ENCODE measurements at regions not wholly inside any gene's neighbourhood (a gene's known extent, or its start where the extent isn't known, plus 50 kb on each side); places are given as distances from the start of the nearest gene placed in this dataset.

- Histone ChIP-seq H3K27ac (no peak overlapping the region), H3K4me3 (no peak overlapping the region), H3K27me3 (peaks cover 0 to 3% (median 0%) of the 10 kb centered on the region in 3 donors), H3K9me3 (no peaks in the 10 kb centered on the region), H3K36me3 (no peaks in the 10 kb centered on the region), H3K4me1 (no peaks in the 10 kb centered on the region)
- no peak for DNase-seq
- ATAC-seq, result no peak
- in situ Hi-C loops (cut with MboI; ENCODE audit: low sequenced_read_pairs in 4 of 4) (no loop called here), intact Hi-C loops (cut with DNase I; ENCODE audit: low total_unique reads) (no loop called here)
- TF ChIP-seq POLR2A (IDR thresholded peaks at IDR 0.05) (no peak), CTCF (IDR thresholded peaks at IDR 0.05 in 4 of 5, conservative IDR thresholded peaks at IDR 0.05 in 1 of 5) (no peak)
Observed at GRCh38 chr2:128448331-128449225, 129.9 kb upstream of the HS6ST1 start.

DNA sequence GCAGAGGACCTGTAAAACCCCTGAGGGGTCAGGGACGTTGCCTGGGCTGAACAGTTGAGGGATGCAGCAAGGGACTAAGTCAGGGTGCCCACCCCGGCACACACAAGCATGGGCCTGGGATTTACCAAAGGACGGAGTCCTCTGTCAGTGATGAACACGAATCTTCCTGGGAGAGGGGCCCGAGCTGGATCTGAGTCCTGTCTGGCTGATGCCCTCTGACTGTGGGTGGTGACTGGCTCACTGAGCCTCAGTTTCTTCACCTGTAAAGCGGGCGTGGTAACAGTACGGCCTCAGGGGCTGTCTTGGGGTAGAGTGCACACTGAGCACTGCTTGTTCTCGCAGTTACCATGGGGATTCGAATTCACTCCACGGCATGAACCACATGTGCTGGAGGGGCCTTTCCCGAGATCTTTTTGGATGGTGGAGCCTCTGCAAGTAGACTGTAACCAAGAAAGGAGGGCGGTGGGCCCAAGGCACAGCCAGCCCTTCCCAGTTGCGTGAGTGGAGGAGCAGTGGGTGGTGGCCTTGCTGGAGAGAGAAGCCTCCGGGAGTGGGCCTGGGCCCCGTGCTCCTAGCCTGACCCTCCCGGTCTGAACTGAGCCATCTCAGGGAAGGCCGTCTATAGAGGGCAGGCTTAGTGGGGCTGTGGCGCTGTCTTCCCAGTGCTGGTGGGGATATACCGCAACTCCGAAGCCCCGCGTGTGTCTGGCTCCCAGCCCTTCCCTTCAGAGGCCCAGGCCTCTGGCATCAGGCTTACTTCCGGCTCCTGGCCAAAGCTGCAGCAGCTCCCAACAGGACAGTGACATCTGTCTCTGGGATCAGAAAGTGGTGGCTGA, 130.8 kb upstream of the HS6ST1 start:
- no peak overlapping the region for H3K27ac ChIP-seq
- in situ Hi-C loops (cut with MboI; ENCODE audit: low sequenced_read_pairs in 4 of 4) (no loop called here), intact Hi-C loops (cut with DNase I; ENCODE audit: low total_unique reads) (no loop called here)
- H3K4me1 ChIP-seq, result no peaks in the 10 kb centered on the region
- H3K36me3 ChIP-seq, result no peaks in the 10 kb centered on the region
- no peak for TF ChIP-seq POLR2A (IDR thresholded peaks at IDR 0.05)
- TF ChIP-seq CTCF (IDR thresholded peaks at IDR 0.05 in 4 of 5, conservative IDR thresholded peaks at IDR 0.05 in 1 of 5), result no peak
- peaks cover 0 to 3% (median 0%) of the 10 kb centered on the region in 3 donors for H3K27me3 ChIP-seq
- DNase-seq (no peak), ATAC-seq (no peak)
- no peaks in the 10 kb centered on the region for H3K9me3 ChIP-seq
- no peak overlapping the region for H3K4me3 ChIP-seq

DNA sequence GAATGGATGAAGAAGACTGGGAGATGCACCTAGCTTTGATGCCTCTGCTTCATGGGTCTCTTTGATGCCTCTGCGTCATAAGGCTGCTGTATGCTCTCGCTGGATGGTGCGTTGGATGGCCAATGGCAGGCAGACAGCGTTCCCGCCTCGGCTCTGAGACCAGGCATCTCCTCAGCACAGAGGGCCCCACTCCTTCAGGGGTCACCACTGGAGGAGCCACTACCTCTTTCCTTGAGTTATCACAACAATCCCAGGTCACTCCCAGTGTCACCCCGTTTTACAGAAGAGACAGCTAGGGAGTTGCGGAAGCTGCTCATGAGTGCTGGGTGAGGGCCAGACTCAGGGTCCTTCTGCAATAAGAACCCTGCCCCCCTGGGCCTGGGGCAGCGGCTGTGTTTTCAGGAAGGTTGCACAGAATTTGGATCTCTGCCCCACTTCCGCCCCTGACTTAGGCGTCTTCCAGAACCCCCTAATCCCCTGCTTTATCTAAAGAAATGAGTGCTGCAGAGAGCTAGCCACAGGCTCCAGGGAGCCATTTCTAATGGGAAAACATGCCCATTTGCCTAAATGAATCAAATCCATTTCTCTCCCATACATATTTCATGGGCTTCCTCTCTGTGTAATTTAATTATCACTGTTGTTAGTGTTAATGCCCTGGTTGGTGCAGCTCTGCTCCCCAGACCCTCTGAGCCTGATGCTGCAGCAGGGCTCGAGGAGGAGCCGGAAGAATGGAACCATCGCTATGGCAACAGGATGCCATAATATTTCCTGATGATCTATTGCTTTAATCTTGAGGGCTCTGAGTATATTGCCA, 131.8 kb upstream of the HS6ST1 start:
- Histone ChIP-seq H3K27ac (no peak overlapping the region), H3K9me3 (no peaks in the 10 kb centered on the region), H3K4me1 (no peaks in the 10 kb centered on the region), H3K36me3 (no peaks in the 10 kb centered on the region), H3K27me3 (peaks cover 0 to 3% (median 0%) of the 10 kb centered on the region in 3 donors), H3K4me3 (no peak overlapping the region)
- in situ Hi-C loops (cut with MboI; ENCODE audit: low sequenced_read_pairs in 4 of 4) (no loop called here), intact Hi-C loops (cut with DNase I; ENCODE audit: low total_unique reads) (no loop called here)
- DNase-seq (no peak), ATAC-seq (no peak)
- TF ChIP-seq CTCF (IDR thresholded peaks at IDR 0.05 in 4 of 5, conservative IDR thresholded peaks at IDR 0.05 in 1 of 5) (no peak), POLR2A (IDR thresholded peaks at IDR 0.05) (no peak)

DNA sequence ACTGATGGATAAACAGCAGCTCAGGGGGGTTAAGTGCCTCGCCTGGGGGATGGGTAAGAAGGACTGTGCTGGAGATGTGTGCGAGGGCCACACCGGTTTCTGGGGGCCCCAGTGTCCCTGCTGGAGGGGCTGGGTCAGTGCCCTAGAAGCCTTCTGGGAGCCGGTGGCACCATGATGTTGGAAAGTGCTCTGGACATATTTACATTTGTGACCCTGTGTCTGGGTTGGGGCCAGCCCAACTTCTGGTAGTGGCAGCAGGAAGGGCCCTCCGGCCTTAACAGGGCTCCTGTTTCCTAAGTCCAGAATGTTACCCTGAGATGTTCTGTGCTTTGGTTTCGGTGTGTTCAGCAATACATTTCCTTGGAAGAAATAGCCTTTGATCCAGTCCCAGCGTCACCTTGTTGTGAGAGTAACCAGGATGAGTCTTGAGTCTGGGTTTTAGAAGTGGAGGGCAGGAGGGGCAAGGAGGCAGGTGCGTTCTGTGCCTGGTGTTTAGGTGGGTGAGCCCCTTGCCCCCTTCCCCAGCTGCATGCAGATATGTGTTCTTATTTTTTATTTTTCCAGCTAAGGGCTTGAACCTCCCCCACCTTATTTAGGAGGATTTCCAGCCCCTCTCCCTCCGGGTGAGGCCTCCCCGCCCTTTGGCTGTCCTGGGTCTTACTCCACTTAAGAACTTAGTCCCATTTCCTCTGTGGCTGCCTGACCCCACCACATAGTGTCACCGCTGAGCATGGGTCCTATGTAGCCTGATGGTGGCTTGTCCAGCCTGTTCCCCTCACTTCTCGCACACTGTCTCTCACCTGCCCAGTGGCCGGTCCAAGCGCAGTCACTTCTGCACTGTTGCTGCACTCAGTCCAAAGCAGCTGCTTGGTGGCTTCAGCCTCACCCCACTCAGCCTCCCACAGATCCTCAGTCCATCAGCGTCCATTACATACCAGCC, 132.7 kb upstream of the HS6ST1 start:
- in situ Hi-C loops (cut with MboI; ENCODE audit: low sequenced_read_pairs in 4 of 4), result no loop called here
- Histone ChIP-seq H3K9me3 (no peaks in the 10 kb centered on the region), H3K27me3 (peaks cover 0 to 3% (median 0%) of the 10 kb centered on the region in 3 donors), H3K27ac (no peak overlapping the region), H3K4me3 (no peak overlapping the region), H3K36me3 (no peaks in the 10 kb centered on the region), H3K4me1 (no peaks in the 10 kb centered on the region)
- TF ChIP-seq CTCF (IDR thresholded peaks at IDR 0.05 in 4 of 5, conservative IDR thresholded peaks at IDR 0.05 in 1 of 5), result no peak
- no peak for TF ChIP-seq POLR2A (IDR thresholded peaks at IDR 0.05)
- intact Hi-C loops (cut with DNase I; ENCODE audit: low total_unique reads), result no loop called here
- ATAC-seq, result no peak
- no peak for DNase-seq
